ENCODE measurements at regions not wholly inside any gene's neighbourhood (a gene's known extent, or its start where the extent isn't known, plus 50 kb on each side); places are given as distances from the start of the nearest gene placed in this dataset.

DNA sequence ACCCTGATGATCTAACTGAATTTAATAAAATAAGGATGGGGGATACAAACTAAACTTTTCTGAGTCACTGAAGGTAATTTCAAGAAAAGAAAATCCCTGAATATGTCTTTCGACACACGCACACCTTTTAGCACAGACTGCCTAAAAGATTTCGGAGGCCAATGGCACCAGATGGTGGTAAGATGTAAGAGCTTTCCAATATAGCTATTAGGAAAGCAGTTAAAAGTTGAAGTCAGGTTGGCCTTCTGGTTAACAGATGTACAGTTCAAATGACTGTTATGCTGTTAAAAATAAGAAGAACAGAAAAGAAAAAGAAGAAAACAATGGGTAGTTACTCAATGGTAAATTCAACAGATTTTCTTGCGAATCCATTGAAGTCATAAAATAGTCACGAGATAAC is 80.7 kb upstream of the KRR1 start:
- TF ChIP-seq POLR2A (IDR thresholded peaks at IDR 0.05; ENCODE audit: low read length) (no peak), GATA1 (IDR thresholded peaks at IDR 0.05; ENCODE audit: low read depth, low read length) (no peak)
